ENCODE measurements at regions not wholly inside any gene's neighbourhood (a gene's known extent, or its start where the extent isn't known, plus 50 kb on each side); places are given as distances from the start of the nearest gene placed in this dataset.

GRCh38 chr6:40844246-40844645, 194.8 kb downstream of the UNC5CL start:
- TF ChIP-seq CTCF (IDR thresholded peaks at IDR 0.05; ENCODE audit: low read length): no peak
- no peak for TF ChIP-seq EZH2 (IDR thresholded peaks at IDR 0.05; ENCODE audit: borderline replicate concordance, low read length)
